Osteoblast (primary cell): ENCODE measurements at regions not wholly inside any gene's neighbourhood (a gene's known extent, or its start where the extent isn't known, plus 50 kb on each side); places are given as distances from the start of the nearest gene placed in this dataset.

Experiments used
- DNase-seq: peaks from one replicate; pipeline ENCODE4 v3.0.0; 2011; ENCODE audit warnings: low spot score, mixed read lengths; ENCODE audit not compliant: insufficient read length; ENCODE audit errors: missing footprints
- H2AFZ ChIP-seq: 2 replicates; pipeline ENCODE4 v1.6.0; 2011; ENCODE audit warnings: mild to moderate bottlenecking, low read length
- H3K27ac ChIP-seq: 2 replicates; pipeline ENCODE4 v1.5.1; 2011; ENCODE audit warnings: mild to moderate bottlenecking, low read depth, low read length, moderate library complexity
- H3K27me3 ChIP-seq: 2 replicates; pipeline ENCODE4 v1.6.0; 2012; ENCODE audit warnings: mild to moderate bottlenecking, control low read depth, inconsistent platforms, low read length, moderate library complexity; ENCODE audit not compliant: insufficient read depth
- H3K36me3 ChIP-seq: 2 replicates; pipeline ENCODE4 v1.5.1; 2011; ENCODE audit warnings: mild to moderate bottlenecking, low read length, control low read depth, moderate library complexity; ENCODE audit not compliant: insufficient read depth
- H3K4me1 ChIP-seq: 2 replicates; pipeline ENCODE4 v1.5.1; 2011; ENCODE audit warnings: mild to moderate bottlenecking, low read length, control low read depth, moderate library complexity; ENCODE audit not compliant: insufficient read depth
- H3K4me2 ChIP-seq: 2 replicates; pipeline ENCODE4 v1.6.0; 2011; ENCODE audit warnings: mild to moderate bottlenecking, low read length; ENCODE audit not compliant: insufficient read depth
- H3K4me3 ChIP-seq: fragments of 200-600 bp; sonication (generic); 3 replicates; pipeline ENCODE4 v1.5.1; 2012; ENCODE audit warnings: mild to moderate bottlenecking, low read length, inconsistent platforms; ENCODE audit not compliant: insufficient read depth
- H3K79me2 ChIP-seq: 2 replicates; pipeline ENCODE4 v1.6.0; 2012; ENCODE audit warnings: mild to moderate bottlenecking, low read length, control low read depth, inconsistent platforms; ENCODE audit not compliant: insufficient read depth
- H3K9me3 ChIP-seq: 2 replicates; pipeline ENCODE4 v1.5.1; 2011; ENCODE audit warnings: low read depth, low read length, control low read depth
- H4K20me1 ChIP-seq: 2 replicates; pipeline ENCODE4 v1.6.0; 2012; ENCODE audit warnings: mild to moderate bottlenecking, low read length, control low read depth; ENCODE audit not compliant: insufficient read depth
- TF ChIP-seq, protein P1 (sequence below): IDR thresholded peaks from 2 replicates; pipeline ENCODE4 v1.5.1; 2011; ENCODE audit warnings: mild to moderate bottlenecking, low read depth, low read length, moderate library complexity; ENCODE audit errors: extremely low read depth

DNA sequence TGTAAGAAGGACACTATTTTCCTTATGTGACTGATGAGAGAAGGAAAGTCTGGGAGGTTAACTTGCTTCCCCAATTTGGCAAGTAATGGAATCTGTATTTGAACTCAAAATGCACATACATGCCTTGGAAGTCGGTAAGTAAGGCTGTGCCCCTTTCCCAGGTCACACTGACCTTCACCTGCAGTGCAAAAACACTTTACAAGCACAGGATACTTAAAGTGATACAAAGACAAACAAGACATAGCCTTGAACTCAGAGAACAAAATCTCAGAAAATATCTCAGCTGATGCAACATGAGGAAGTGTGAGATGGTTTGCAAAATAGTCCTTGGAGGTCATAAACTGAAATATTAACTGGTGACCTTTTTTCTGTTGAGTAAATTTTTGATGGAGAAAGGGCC is 251.1 kb downstream of the RAB38 start:
- TF ChIP-seq, protein P1, sequence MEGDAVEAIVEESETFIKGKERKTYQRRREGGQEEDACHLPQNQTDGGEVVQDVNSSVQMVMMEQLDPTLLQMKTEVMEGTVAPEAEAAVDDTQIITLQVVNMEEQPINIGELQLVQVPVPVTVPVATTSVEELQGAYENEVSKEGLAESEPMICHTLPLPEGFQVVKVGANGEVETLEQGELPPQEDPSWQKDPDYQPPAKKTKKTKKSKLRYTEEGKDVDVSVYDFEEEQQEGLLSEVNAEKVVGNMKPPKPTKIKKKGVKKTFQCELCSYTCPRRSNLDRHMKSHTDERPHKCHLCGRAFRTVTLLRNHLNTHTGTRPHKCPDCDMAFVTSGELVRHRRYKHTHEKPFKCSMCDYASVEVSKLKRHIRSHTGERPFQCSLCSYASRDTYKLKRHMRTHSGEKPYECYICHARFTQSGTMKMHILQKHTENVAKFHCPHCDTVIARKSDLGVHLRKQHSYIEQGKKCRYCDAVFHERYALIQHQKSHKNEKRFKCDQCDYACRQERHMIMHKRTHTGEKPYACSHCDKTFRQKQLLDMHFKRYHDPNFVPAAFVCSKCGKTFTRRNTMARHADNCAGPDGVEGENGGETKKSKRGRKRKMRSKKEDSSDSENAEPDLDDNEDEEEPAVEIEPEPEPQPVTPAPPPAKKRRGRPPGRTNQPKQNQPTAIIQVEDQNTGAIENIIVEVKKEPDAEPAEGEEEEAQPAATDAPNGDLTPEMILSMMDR: no peak
- Histone ChIP-seq H3K4me2 (no peak overlapping the region), H3K4me3 (no peak overlapping the region), H4K20me1 (no peaks in the 10 kb centered on the region), H3K79me2 (no peaks in the 10 kb centered on the region), H3K27ac (no peak overlapping the region), H3K36me3 (no peaks in the 10 kb centered on the region), H2AFZ (no peak overlapping the region), H3K9me3 (no peaks in the 10 kb centered on the region), H3K4me1 (no peaks in the 10 kb centered on the region), H3K27me3 (no peaks in the 10 kb centered on the region)
- no peak for DNase-seq

DNA sequence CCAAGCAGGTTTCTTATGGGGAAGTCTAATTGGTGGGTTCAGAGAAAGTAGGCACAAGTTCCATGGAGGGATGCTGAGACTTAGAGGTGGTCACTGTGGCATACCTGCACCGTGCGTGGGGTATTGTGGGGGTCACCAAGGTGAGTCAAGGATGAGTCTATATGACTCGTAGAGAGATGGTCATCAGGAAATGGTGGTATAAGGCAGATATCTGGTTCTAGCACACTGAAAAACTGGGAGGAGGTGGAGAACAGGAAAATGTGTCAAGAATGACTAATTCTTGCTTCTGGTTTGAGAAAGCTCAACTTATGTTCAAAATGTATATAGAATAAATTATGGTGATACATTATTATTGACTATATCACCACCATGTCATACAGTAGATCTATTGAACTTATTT is 258.1 kb downstream of the RAB38 start:
- Histone ChIP-seq H3K79me2 (no peaks in the 10 kb centered on the region), H4K20me1 (no peaks in the 10 kb centered on the region), H3K9me3 (no peaks in the 10 kb centered on the region), H3K4me2 (no peak overlapping the region), H2AFZ (no peak overlapping the region), H3K27me3 (no peaks in the 10 kb centered on the region), H3K4me1 (no peaks in the 10 kb centered on the region), H3K36me3 (no peaks in the 10 kb centered on the region), H3K27ac (no peak overlapping the region), H3K4me3 (no peak overlapping the region)
- TF ChIP-seq, protein P1: no peak
- no peak for DNase-seq

GRCh38 chr11:87909178-87909577 is 266.1 kb downstream of the RAB38 start:
- DNase-seq: no peak
- Histone ChIP-seq H3K4me3 (no peak overlapping the region), H3K36me3 (no peaks in the 10 kb centered on the region), H3K4me2 (no peak overlapping the region), H3K27ac (no peak overlapping the region), H3K79me2 (no peaks in the 10 kb centered on the region), H4K20me1 (no peaks in the 10 kb centered on the region), H3K4me1 (no peaks in the 10 kb centered on the region), H3K9me3 (no peaks in the 10 kb centered on the region), H3K27me3 (no peaks in the 10 kb centered on the region), H2AFZ (no peak overlapping the region)
- TF ChIP-seq, protein P1: no peak

GRCh38 chr11:87908086-87908485 is 267.2 kb downstream of the RAB38 start:
- Histone ChIP-seq H4K20me1 (no peaks in the 10 kb centered on the region), H3K9me3 (no peaks in the 10 kb centered on the region), H3K4me3 (no peak overlapping the region), H3K4me1 (no peaks in the 10 kb centered on the region), H3K4me2 (no peak overlapping the region), H3K27ac (no peak overlapping the region), H3K36me3 (no peaks in the 10 kb centered on the region), H3K27me3 (no peaks in the 10 kb centered on the region), H2AFZ (no peak overlapping the region), H3K79me2 (no peaks in the 10 kb centered on the region)
- TF ChIP-seq, protein P1: no peak
- no peak for DNase-seq
